OCI-LY3 (cell line): ENCODE measurements at regions not wholly inside any gene's neighbourhood (a gene's known extent, or its start where the extent isn't known, plus 50 kb on each side); places are given as distances from the start of the nearest gene placed in this dataset.

Experiments
- EZH2phosphoT487 ChIP-seq: fragments of 200-600 bp; shearing (Covaris generic); IDR thresholded peaks from 2 replicates; pipeline ENCODE4 v1.6.1; 2018; ENCODE audit warnings: antibody characterized with exemption, mixed run types, low read depth
- TF ChIP-seq, protein P1 (sequence below): fragments of 200-600, 300-600 bp; sonication (generic); IDR thresholded peaks from 2 replicates; pipeline ENCODE4 v1.5.1; 2014; ENCODE audit warnings: antibody characterized with exemption, low read length, low read depth

DNA sequence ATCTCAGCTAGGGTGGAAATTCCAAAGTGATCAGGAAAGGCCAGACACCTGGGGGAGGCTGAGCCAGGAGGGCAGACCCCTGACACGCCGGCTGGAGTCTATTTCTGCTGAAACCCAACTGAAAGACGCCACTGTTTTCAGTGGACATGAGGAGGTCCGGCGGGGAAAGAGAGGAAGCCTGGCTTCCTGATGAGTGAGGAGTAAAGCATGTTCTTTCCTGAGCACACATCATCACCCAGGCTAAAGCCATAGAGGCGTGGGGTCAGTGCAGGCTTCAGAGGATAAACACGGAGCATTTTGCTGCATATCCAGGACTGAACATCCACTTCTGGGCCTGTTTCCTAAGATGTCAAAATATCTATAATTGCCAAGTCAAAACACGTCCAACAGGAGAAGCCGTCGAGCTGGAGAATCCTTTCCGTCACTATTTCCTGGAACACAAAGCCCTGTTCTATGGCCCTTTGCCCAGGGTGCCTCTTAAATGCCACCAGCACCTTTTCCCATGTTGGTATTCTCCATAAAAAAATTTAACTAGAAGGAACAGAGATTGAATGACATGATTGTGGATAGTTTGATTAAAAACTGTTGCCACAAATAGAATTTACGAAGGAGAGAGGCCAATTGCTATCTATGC, 597.9 kb upstream of the ADAMTS16 start:
- TF ChIP-seq, protein P1, sequence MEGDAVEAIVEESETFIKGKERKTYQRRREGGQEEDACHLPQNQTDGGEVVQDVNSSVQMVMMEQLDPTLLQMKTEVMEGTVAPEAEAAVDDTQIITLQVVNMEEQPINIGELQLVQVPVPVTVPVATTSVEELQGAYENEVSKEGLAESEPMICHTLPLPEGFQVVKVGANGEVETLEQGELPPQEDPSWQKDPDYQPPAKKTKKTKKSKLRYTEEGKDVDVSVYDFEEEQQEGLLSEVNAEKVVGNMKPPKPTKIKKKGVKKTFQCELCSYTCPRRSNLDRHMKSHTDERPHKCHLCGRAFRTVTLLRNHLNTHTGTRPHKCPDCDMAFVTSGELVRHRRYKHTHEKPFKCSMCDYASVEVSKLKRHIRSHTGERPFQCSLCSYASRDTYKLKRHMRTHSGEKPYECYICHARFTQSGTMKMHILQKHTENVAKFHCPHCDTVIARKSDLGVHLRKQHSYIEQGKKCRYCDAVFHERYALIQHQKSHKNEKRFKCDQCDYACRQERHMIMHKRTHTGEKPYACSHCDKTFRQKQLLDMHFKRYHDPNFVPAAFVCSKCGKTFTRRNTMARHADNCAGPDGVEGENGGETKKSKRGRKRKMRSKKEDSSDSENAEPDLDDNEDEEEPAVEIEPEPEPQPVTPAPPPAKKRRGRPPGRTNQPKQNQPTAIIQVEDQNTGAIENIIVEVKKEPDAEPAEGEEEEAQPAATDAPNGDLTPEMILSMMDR = no peak
- no peak for TF ChIP-seq EZH2phosphoT487
